Fibroblast of lung (primary cell): ENCODE measurements at regions not wholly inside any gene's neighbourhood (a gene's known extent, or its start where the extent isn't known, plus 50 kb on each side); places are given as distances from the start of the nearest gene placed in this dataset.

ENCODE experiments used
- DNase-seq, 2 donors: peaks; one replicate each; pipeline versions ENCODE4 v3.0.0 to v3.0.0-alpha.2; 2010; ENCODE audit warnings: low read depth in 2 of 2
- H2AFZ ChIP-seq: 2 replicates; pipeline ENCODE4 v1.5.1; 2012; ENCODE audit warnings: low read length, control low read depth, inconsistent platforms
- H3K27ac ChIP-seq: 2 replicates; pipeline ENCODE4 v1.5.1; 2011; ENCODE audit warnings: low read length, control low read depth; ENCODE audit not compliant: insufficient read depth
- H3K27me3 ChIP-seq: 2 replicates; pipeline ENCODE4 v1.5.1; 2011; ENCODE audit warnings: mild to moderate bottlenecking, low read length; ENCODE audit not compliant: control insufficient read depth, insufficient read depth
- H3K36me3 ChIP-seq: 2 replicates; pipeline ENCODE4 v1.5.1; 2011; ENCODE audit warnings: low read length; ENCODE audit not compliant: control insufficient read depth, insufficient read depth
- H3K4me1 ChIP-seq: 2 replicates; pipeline ENCODE4 v1.5.1; 2011; ENCODE audit warnings: low read length; ENCODE audit not compliant: control insufficient read depth, insufficient read depth; ENCODE audit errors: extremely low read depth
- H3K4me2 ChIP-seq: 2 replicates; pipeline ENCODE4 v1.5.1; 2011; ENCODE audit warnings: low read length, control low read depth; ENCODE audit not compliant: insufficient read depth; ENCODE audit errors: extremely low read depth
- H3K4me3 ChIP-seq, 4 experiments: fragments of 200-600 bp in 1 of 4; sonication (generic) in 1 of 4; replicated peaks in 1 of 4; 2 replicates each; pipeline ENCODE4 v1.5.1; 2011 to 2016; ENCODE audit warnings: low read length in 4 of 4, low read depth in 3 of 4, mild to moderate bottlenecking in 3 of 4, control low read depth in 2 of 4, inconsistent platforms in 1 of 4, mixed read lengths in 1 of 4; ENCODE audit not compliant: insufficient read depth in 1 of 4; ENCODE audit errors: control extremely low read depth in 1 of 4
- H3K79me2 ChIP-seq: 2 replicates; pipeline ENCODE4 v1.5.1; 2012; ENCODE audit warnings: mild to moderate bottlenecking, low read length, inconsistent platforms; ENCODE audit not compliant: control insufficient read depth, insufficient read depth
- H3K9ac ChIP-seq: 2 replicates; pipeline ENCODE4 v1.5.1; 2011; ENCODE audit warnings: mild to moderate bottlenecking, low read length, control low read depth; ENCODE audit not compliant: insufficient read depth
- H3K9me3 ChIP-seq: 2 replicates; pipeline ENCODE4 v1.5.1; 2012; ENCODE audit warnings: low read depth, low read length; ENCODE audit not compliant: control insufficient read depth, insufficient read depth
- H4K20me1 ChIP-seq: 2 replicates; pipeline ENCODE4 v1.5.1; 2011; ENCODE audit warnings: low read length; ENCODE audit not compliant: control insufficient read depth, insufficient read depth; ENCODE audit errors: extremely low read depth
- EZH2 ChIP-seq: IDR thresholded peaks from 2 replicates; pipeline ENCODE4 v1.5.1; 2012; ENCODE audit warnings: low read length, control low read depth, mild to moderate bottlenecking; ENCODE audit errors: missing control alignments
- TF ChIP-seq, protein P1 (sequence below), 2 donors: IDR thresholded peaks in 1 of 2; conservative IDR thresholded peaks in 1 of 2; 1 replicate in 1 of 2; 2 replicates in 1 of 2; pipeline ENCODE4 v1.5.1; 2011 to 2012; ENCODE audit warnings: low read length in 2 of 2, control low read depth in 1 of 2, inconsistent platforms in 1 of 2, low read depth in 1 of 2, mild to moderate bottlenecking in 1 of 2

DNA sequence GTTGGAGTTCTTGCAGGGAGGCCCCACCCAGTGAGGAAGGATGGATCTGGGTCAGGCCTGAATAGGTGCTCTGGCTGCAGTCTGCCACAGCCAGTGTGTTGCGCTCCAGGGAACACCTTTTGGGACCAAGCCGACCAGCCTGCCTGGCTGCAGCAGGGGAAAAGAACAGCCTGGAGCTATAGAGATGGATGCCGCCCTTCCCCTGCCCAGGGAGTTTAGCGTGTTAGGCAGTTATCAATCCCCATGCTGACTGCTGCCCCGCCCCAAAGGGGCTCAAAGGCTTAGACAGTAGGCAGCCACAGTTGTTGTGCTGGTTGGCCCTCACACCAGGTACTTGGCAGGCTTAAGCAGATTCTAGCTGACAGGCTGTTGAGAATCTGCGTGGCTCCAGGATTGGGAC lies 153.4 kb upstream of the ADAMTS19 start:
- Histone ChIP-seq H3K27me3 (no peaks in the 10 kb centered on the region), H3K9ac (no peak overlapping the region), H4K20me1 (no peaks in the 10 kb centered on the region), H3K79me2 (no peaks in the 10 kb centered on the region), H2AFZ (no peak overlapping the region), H3K36me3 (no peaks in the 10 kb centered on the region), H3K27ac (no peak overlapping the region), H3K4me1 (no peaks in the 10 kb centered on the region), H3K4me2 (no peak overlapping the region), H3K4me3 (no peak overlapping the region), H3K9me3 (no peaks in the 10 kb centered on the region)
- TF ChIP-seq, protein P1, sequence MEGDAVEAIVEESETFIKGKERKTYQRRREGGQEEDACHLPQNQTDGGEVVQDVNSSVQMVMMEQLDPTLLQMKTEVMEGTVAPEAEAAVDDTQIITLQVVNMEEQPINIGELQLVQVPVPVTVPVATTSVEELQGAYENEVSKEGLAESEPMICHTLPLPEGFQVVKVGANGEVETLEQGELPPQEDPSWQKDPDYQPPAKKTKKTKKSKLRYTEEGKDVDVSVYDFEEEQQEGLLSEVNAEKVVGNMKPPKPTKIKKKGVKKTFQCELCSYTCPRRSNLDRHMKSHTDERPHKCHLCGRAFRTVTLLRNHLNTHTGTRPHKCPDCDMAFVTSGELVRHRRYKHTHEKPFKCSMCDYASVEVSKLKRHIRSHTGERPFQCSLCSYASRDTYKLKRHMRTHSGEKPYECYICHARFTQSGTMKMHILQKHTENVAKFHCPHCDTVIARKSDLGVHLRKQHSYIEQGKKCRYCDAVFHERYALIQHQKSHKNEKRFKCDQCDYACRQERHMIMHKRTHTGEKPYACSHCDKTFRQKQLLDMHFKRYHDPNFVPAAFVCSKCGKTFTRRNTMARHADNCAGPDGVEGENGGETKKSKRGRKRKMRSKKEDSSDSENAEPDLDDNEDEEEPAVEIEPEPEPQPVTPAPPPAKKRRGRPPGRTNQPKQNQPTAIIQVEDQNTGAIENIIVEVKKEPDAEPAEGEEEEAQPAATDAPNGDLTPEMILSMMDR (conservative IDR thresholded peaks at IDR 0.05 in 1 of 2, IDR thresholded peaks at IDR 0.05 in 1 of 2; ENCODE audit: low read depth in 1 of 2, low read length in 2 of 2) = no peak
- no peak for TF ChIP-seq EZH2
- no peak for DNase-seq

DNA sequence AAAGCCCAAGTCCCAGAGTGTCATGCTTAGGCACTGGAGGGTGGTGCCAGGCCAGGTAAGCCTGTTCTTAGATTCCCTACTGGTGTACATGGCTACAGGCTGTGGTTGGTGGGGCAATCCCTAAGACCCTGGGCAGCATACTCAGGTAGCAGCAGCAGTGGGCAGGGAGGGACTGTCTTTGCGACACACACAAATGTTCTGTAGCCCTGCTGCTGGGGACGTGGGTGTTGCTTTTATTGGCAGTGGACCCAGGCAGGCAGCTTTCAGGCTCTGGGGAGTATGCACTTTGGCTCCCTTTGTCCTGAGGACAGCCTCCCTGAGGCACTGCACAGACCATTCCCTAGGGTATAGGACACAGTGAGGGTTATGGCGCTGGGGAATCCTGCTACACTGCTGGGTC lies 137.1 kb upstream of the ADAMTS19 start:
- Histone ChIP-seq H3K4me3 (no peak overlapping the region), H3K36me3 (no peaks in the 10 kb centered on the region), H3K27me3 (no peaks in the 10 kb centered on the region), H2AFZ (no peak overlapping the region), H3K79me2 (no peaks in the 10 kb centered on the region), H3K4me1 (no peaks in the 10 kb centered on the region), H3K4me2 (no peak overlapping the region), H3K27ac (no peak overlapping the region), H3K9ac (no peak overlapping the region), H4K20me1 (no peaks in the 10 kb centered on the region), H3K9me3 (no peaks in the 10 kb centered on the region)
- TF ChIP-seq, protein P1 (conservative IDR thresholded peaks at IDR 0.05 in 1 of 2, IDR thresholded peaks at IDR 0.05 in 1 of 2; ENCODE audit: low read depth in 1 of 2, low read length in 2 of 2) = no peak
- TF ChIP-seq EZH2 = no peak
- no peak for DNase-seq

DNA sequence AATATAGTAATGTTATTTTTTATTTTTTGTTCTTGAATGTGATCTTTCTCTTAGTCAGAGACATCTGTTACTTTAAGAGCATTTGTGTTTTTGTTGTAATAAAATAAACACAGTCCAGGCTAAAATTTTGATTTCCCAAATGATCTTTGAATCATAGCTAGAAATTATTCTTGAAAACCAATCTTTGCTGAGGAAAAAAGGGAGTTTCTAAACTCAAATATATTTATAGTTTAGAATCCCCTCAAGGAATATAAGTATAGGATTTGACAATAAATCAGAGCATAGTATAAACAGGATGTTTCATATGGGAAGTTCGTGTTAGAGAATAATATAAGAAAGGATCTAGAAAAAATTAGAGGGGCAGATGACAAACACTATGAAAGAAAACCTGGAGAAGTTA lies 118.8 kb upstream of the ADAMTS19 start:
- no peak for DNase-seq
- Histone ChIP-seq H3K4me2 (no peak overlapping the region), H4K20me1 (no peaks in the 10 kb centered on the region), H3K4me1 (no peaks in the 10 kb centered on the region), H3K9ac (no peak overlapping the region), H3K9me3 (no peaks in the 10 kb centered on the region), H3K27ac (no peak overlapping the region), H2AFZ (no peak overlapping the region), H3K27me3 (no peaks in the 10 kb centered on the region), H3K79me2 (no peaks in the 10 kb centered on the region), H3K36me3 (no peaks in the 10 kb centered on the region), H3K4me3 (no peak overlapping the region)
- TF ChIP-seq EZH2 = no peak
- TF ChIP-seq, protein P1 (conservative IDR thresholded peaks at IDR 0.05 in 1 of 2, IDR thresholded peaks at IDR 0.05 in 1 of 2; ENCODE audit: low read depth in 1 of 2, low read length in 2 of 2) = no peak
